CD14-positive monocyte (primary cell): ENCODE measurements at regions not wholly inside any gene's neighbourhood (a gene's known extent, or its start where the extent isn't known, plus 50 kb on each side); places are given as distances from the start of the nearest gene placed in this dataset.

Source experiments
- DNase-seq, 3 donors: peaks; one replicate each; pipeline ENCODE4 v3.0.0-alpha.2; 2011 to 2022
- H2AFZ ChIP-seq: 2 replicates; pipeline ENCODE4 v1.6.0; 2012; ENCODE audit warnings: mild to moderate bottlenecking, low read depth, low read length, inconsistent platforms; ENCODE audit not compliant: insufficient read depth, poor library complexity, severe bottlenecking
- H3K27ac ChIP-seq, 2 donors: 1 replicate in 1 of 2; 2 replicates in 1 of 2; pipeline ENCODE4 v1.5.1; 2012 to 2013; ENCODE audit warnings: low read length in 2 of 2, control low read depth in 1 of 2, inconsistent platforms in 1 of 2, low read depth in 1 of 2, mild to moderate bottlenecking in 1 of 2
- H3K27me3 ChIP-seq, 2 donors: one replicate each; pipeline versions ENCODE4 v1.6.0 to v1.6.1; 2011 to 2013; ENCODE audit warnings: low read length in 2 of 2; ENCODE audit not compliant: control insufficient read depth in 2 of 2, insufficient read depth in 2 of 2
- H3K36me3 ChIP-seq, 2 donors: replicated peaks in 1 of 2; 1 replicate in 1 of 2; 2 replicates in 1 of 2; pipeline versions ENCODE4 v1.5.1 to v1.6.1; 2012 to 2013; ENCODE audit warnings: low read length in 2 of 2, control low read depth in 1 of 2, inconsistent platforms in 1 of 2, mild to moderate bottlenecking in 1 of 2; ENCODE audit not compliant: insufficient read depth in 2 of 2, control insufficient read depth in 1 of 2
- H3K4me1 ChIP-seq, 2 donors: 1 replicate in 1 of 2; 2 replicates in 1 of 2; pipeline versions ENCODE4 v1.5.1 to v1.6.1; 2012 to 2013; ENCODE audit warnings: low read length in 2 of 2, control low read depth in 1 of 2, inconsistent platforms in 1 of 2, mild to moderate bottlenecking in 1 of 2, moderate library complexity in 1 of 2; ENCODE audit not compliant: insufficient read depth in 2 of 2, control insufficient read depth in 1 of 2
- H3K4me2 ChIP-seq: replicated peaks from 2 replicates; pipeline ENCODE3; 2012; ENCODE audit warnings: low read length, moderate library complexity, mild to moderate bottlenecking; ENCODE audit not compliant: poor library complexity, severe bottlenecking; ENCODE audit errors: extremely low read depth
- H3K4me3 ChIP-seq, 3 experiments: fragments of 200-600 bp in 1 of 3; sonication (generic) in 1 of 3; replicated peaks in 1 of 3; 1 replicate in 2 of 3; 2 replicates in 1 of 3; pipeline ENCODE4 v1.5.1; 2011 to 2013; ENCODE audit warnings: low read length in 3 of 3, mild to moderate bottlenecking in 3 of 3, control low read depth in 2 of 3, low read depth in 2 of 3, inconsistent platforms in 1 of 3, moderate library complexity in 1 of 3
- H3K79me2 ChIP-seq: 2 replicates; pipeline ENCODE4 v1.6.0; 2012; ENCODE audit warnings: mild to moderate bottlenecking, control low read depth, inconsistent platforms, low read length, moderate library complexity; ENCODE audit not compliant: insufficient read depth
- H3K9ac ChIP-seq: 2 replicates; pipeline ENCODE4 v1.6.0; 2017; ENCODE audit warnings: low read length, mild to moderate bottlenecking; ENCODE audit not compliant: insufficient read depth, poor library complexity, severe bottlenecking
- H3K9me3 ChIP-seq, 2 donors: replicated peaks in 1 of 2; 1 replicate in 1 of 2; 2 replicates in 1 of 2; pipeline versions ENCODE4 v1.5.1 to v1.6.1; 2012 to 2013; ENCODE audit warnings: low read length in 2 of 2, control low read depth in 1 of 2; ENCODE audit not compliant: control insufficient read depth in 1 of 2, insufficient read depth in 1 of 2
- H4K20me1 ChIP-seq: 2 replicates; pipeline ENCODE4 v1.6.0; 2012; ENCODE audit warnings: mild to moderate bottlenecking, low read length, control low read depth, moderate library complexity; ENCODE audit not compliant: insufficient read depth
- H3K27ac Mint-ChIP-seq, 7 donors: one replicate each; pipeline ENCODE4 v1.8.0; 2020; ENCODE audit warnings: mild to moderate bottlenecking in 7 of 7, mixed read lengths in 7 of 7, moderate library complexity in 6 of 7, inconsistent platforms in 2 of 7
- H3K27me3 Mint-ChIP-seq, 3 donors: one replicate each; pipeline ENCODE4 v1.8.0; 2021 to 2022; ENCODE audit warnings: low read depth in 3 of 3, mild to moderate bottlenecking in 3 of 3, mixed read lengths in 3 of 3, moderate library complexity in 3 of 3, inconsistent platforms in 1 of 3
- H3K36me3 Mint-ChIP-seq, 2 donors: one replicate each; pipeline ENCODE4 v1.8.0; 2020; ENCODE audit warnings: mixed read lengths in 2 of 2, inconsistent platforms in 1 of 2, mild to moderate bottlenecking in 1 of 2
- H3K4me1 Mint-ChIP-seq: one replicate; pipeline ENCODE4 v1.8.0; 2020; ENCODE audit warnings: mild to moderate bottlenecking, mixed read lengths
- H3K4me3 Mint-ChIP-seq, 2 donors: one replicate each; pipeline ENCODE4 v1.8.0; 2020; ENCODE audit warnings: mild to moderate bottlenecking in 2 of 2, mixed read lengths in 2 of 2, moderate library complexity in 1 of 2
- H3K9me3 Mint-ChIP-seq, 7 donors: one replicate each; pipeline ENCODE4 v1.8.0; 2020 to 2022; ENCODE audit warnings: mixed read lengths in 7 of 7, mild to moderate bottlenecking in 6 of 7, moderate library complexity in 6 of 7, inconsistent platforms in 2 of 7
- WGBS: methylation state at CpG from one replicate; pipeline ENCODE4 v1.1.5; 2013; ENCODE audit warnings: missing lambda C conversion rate; ENCODE audit not compliant: insufficient coverage; 5-methylcytosine and 5-hydroxymethylcytosine counted together
- intact Hi-C, 2 donors: fragments of 100-400 bp; cut with micrococcal nuclease; formaldehyde crosslinking; loops; one replicate each; pipeline versions ENCODE4 v1.15.0 to v1.15.1; 2023
- TF ChIP-seq, protein P1 (sequence below): fragments of 200-600 bp; IDR thresholded peaks from one replicate; pipeline ENCODE4 v1.8.0; 2022; ENCODE audit warnings: antibody characterized with exemption, mild to moderate bottlenecking

DNA sequence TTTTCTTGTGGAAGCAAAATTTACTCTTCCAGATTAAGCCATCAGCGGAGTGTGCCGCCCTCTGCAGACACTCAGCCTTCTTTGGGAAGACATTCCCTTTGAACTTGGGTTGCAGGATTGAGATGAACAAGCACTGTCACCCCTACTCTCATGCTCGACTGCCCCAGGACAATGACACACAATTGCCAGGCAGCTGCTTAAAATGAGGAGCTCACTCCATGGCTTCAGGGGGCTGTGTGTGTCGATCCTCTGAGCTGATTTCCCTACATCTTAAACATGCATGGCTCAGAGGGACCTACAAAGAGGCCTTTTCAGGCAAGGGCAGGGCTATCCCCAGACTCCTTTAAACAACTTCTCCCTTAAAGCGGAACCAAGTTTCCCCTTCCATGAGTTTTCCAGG, 107.5 kb upstream of the MBNL2 start:
- H3K9ac ChIP-seq: no peak overlapping the region
- Mint-ChIP-seq H3K36me3 (no peaks in the 10 kb centered on the region), H3K27me3 (peaks cover 40 to 59% (median 44%) of the 10 kb centered on the region in 3 donors), H3K4me1 (peaks cover 6% of the 10 kb centered on the region), H3K27ac (no peak overlapping the region), H3K9me3 (no peaks in the 10 kb centered on the region), H3K4me3 (no peak overlapping the region)
- no peak for DNase-seq
- peaks cover 1 to 6% of the 10 kb centered on the region in 2 donors for H3K4me1 ChIP-seq
- H3K4me2 ChIP-seq: no peak overlapping the region
- H2AFZ ChIP-seq: no peak overlapping the region
- WGBS: 67% methylated on average over 2 of the region's 5 CpGs
- no peaks in the 10 kb centered on the region for H3K79me2 ChIP-seq
- H3K9me3 ChIP-seq: no peaks in the 10 kb centered on the region
- no peaks in the 10 kb centered on the region for H3K36me3 ChIP-seq
- intact Hi-C loops: loop anchor here in 1 of 2 donors (5.0 to 10.0 kb wide), 2 partner anchors 90 to 243 kb away; no protein-coding TSS in a partner anchor
- TF ChIP-seq, protein P1, sequence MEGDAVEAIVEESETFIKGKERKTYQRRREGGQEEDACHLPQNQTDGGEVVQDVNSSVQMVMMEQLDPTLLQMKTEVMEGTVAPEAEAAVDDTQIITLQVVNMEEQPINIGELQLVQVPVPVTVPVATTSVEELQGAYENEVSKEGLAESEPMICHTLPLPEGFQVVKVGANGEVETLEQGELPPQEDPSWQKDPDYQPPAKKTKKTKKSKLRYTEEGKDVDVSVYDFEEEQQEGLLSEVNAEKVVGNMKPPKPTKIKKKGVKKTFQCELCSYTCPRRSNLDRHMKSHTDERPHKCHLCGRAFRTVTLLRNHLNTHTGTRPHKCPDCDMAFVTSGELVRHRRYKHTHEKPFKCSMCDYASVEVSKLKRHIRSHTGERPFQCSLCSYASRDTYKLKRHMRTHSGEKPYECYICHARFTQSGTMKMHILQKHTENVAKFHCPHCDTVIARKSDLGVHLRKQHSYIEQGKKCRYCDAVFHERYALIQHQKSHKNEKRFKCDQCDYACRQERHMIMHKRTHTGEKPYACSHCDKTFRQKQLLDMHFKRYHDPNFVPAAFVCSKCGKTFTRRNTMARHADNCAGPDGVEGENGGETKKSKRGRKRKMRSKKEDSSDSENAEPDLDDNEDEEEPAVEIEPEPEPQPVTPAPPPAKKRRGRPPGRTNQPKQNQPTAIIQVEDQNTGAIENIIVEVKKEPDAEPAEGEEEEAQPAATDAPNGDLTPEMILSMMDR: no peak
- H3K27me3 ChIP-seq: peaks cover 14 to 41% of the 10 kb centered on the region in 2 donors
- H4K20me1 ChIP-seq: no peaks in the 10 kb centered on the region
- no peak overlapping the region for H3K27ac ChIP-seq
- no peak overlapping the region for H3K4me3 ChIP-seq

DNA sequence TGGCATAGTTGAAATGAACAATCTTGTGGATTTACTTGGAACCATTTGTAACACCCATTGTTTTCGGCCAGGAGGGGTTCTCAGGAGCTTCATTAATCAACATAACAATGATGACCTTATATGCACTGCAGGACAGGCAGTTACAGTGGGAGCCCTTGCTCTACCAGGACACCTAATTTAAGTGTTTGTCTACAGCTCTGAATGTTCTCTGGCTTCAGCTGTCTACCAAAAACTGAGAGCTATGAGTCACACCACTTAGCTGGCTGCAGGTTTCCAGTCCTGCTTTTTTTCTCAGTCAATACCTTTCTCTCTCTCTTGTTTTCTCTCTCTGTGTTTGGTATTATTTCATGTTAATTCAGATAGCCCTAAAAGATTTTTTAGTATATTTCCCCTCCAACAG, 105.4 kb upstream of the MBNL2 start:
- Mint-ChIP-seq H3K36me3 (no peaks in the 10 kb centered on the region), H3K27ac (no peak overlapping the region), H3K4me3 (no peak overlapping the region), H3K4me1 (no peaks in the 10 kb centered on the region), H3K9me3 (no peaks in the 10 kb centered on the region), H3K27me3 (peaks cover 39 to 64% (median 44%) of the 10 kb centered on the region in 3 donors)
- intact Hi-C loops: loop anchor here in 1 of 2 donors (10.0 kb wide), 1 partner anchor 88 kb away; no protein-coding TSS in a partner anchor
- H3K36me3 ChIP-seq: no peaks in the 10 kb centered on the region
- no peaks in the 10 kb centered on the region for H4K20me1 ChIP-seq
- H3K79me2 ChIP-seq: no peaks in the 10 kb centered on the region
- H3K27ac ChIP-seq: no peak overlapping the region
- TF ChIP-seq, protein P1: no peak
- WGBS: no CpG with 5 or more reads among the region's 1 CpG
- H3K27me3 ChIP-seq: peaks cover 23 to 40% of the 10 kb centered on the region in 2 donors
- H3K4me2 ChIP-seq: no peak overlapping the region
- no peak overlapping the region for H3K9ac ChIP-seq
- no peak overlapping the region for H2AFZ ChIP-seq
- H3K9me3 ChIP-seq: no peaks in the 10 kb centered on the region
- no peak overlapping the region for H3K4me3 ChIP-seq
- DNase-seq: no peak
- H3K4me1 ChIP-seq: no peaks in the 10 kb centered on the region
